Endothelial cell of umbilical vein (primary cell): ENCODE measurements at regions not wholly inside any gene's neighbourhood (a gene's known extent, or its start where the extent isn't known, plus 50 kb on each side); places are given as distances from the start of the nearest gene placed in this dataset.

Source experiments
- BruUV-seq: library from RNA; stranded (reverse); fragments of 400-500 nt; replicated peaks from 2 replicates; lab custom pipeline; 2021; lab: Mats Ljungman, UMichigan
- CTCF ChIA-PET: fragments of 300-600, 350-600 bp; sonication (Branson Sonifier 250); formaldehyde crosslinking; loops from one replicate; lab custom pipeline; 2021; ENCODE audit warnings: antibody characterized with exemption, inconsistent platforms; lab: Charles Lee
- POLR2A ChIA-PET: fragments of 300-600, 350-600 bp; sonication (Branson Sonifier 250); formaldehyde crosslinking; loops from one replicate; lab custom pipeline; 2021; ENCODE audit warnings: antibody characterized with exemption, inconsistent platforms; lab: Charles Lee
- DNase-seq: peaks from one replicate; pipeline ENCODE4 v3.0.0-alpha.2; 2011; ENCODE audit warnings: low read depth, low spot score
- FAIRE-seq: peaks from 2 replicates; lab custom pipeline; 2011; peaks lifted over from hg19 to GRCh38; lab: Jason Lieb, UNC
- H2AFZ ChIP-seq: 2 replicates; pipeline ENCODE4 v1.6.0; 2012; ENCODE audit warnings: low read depth, low read length, control low read depth, inconsistent platforms
- H3K27ac ChIP-seq: 2 replicates; pipeline ENCODE4 v1.5.1; 2011; ENCODE audit warnings: low read depth, mild to moderate bottlenecking, control low read depth, low read length, moderate library complexity; ENCODE audit not compliant: insufficient read depth
- H3K27me3 ChIP-seq, 2 experiments: 2 replicates each; pipeline versions ENCODE4 v1.6.0 to v1.6.1; 2011; ENCODE audit warnings: low read length in 2 of 2, mixed read lengths in 1 of 2; ENCODE audit not compliant: control insufficient read depth in 2 of 2, insufficient read depth in 2 of 2
- H3K36me3 ChIP-seq, 2 experiments: 2 replicates in 1 of 2; 3 replicates in 1 of 2; pipeline ENCODE4 v1.5.1; 2011; ENCODE audit warnings: low read length in 2 of 2, mild to moderate bottlenecking in 1 of 2, moderate library complexity in 1 of 2; ENCODE audit not compliant: control insufficient read depth in 2 of 2, insufficient read depth in 2 of 2; ENCODE audit errors: extremely low read depth in 1 of 2
- H3K4me1 ChIP-seq: 3 replicates; pipeline ENCODE4 v1.5.1; 2011; ENCODE audit warnings: mild to moderate bottlenecking, low read length; ENCODE audit not compliant: control insufficient read depth, insufficient read depth; ENCODE audit errors: extremely low read depth
- H3K4me2 ChIP-seq: 2 replicates; pipeline ENCODE4 v1.6.1; 2011; ENCODE audit warnings: low read length, control low read depth, mixed read lengths; ENCODE audit not compliant: insufficient read depth
- H3K4me3 ChIP-seq, 3 experiments: fragments of 200-600 bp in 1 of 3; sonication (generic), shearing (Covaris generic) in 1 of 3; replicated peaks in 1 of 3; 2 replicates each; pipeline ENCODE4 v1.5.1; 2011 to 2016; ENCODE audit warnings: control low read depth in 3 of 3, low read length in 3 of 3, mild to moderate bottlenecking in 2 of 3, inconsistent platforms in 1 of 3, low read depth in 1 of 3, moderate library complexity in 1 of 3; ENCODE audit not compliant: insufficient read depth in 1 of 3
- H3K79me2 ChIP-seq: 2 replicates; pipeline ENCODE4 v1.6.0; 2012; ENCODE audit warnings: low read length, inconsistent platforms; ENCODE audit not compliant: control insufficient read depth, insufficient read depth
- H3K9ac ChIP-seq: replicated peaks from 2 replicates; pipeline ENCODE3; 2011; ENCODE audit warnings: low read length, control low read depth; ENCODE audit not compliant: insufficient read depth; ENCODE audit errors: extremely low read depth
- H3K9me1 ChIP-seq: replicated peaks from 3 replicates; pipeline ENCODE4 v1.6.0; 2011; ENCODE audit warnings: mild to moderate bottlenecking, low read length; ENCODE audit not compliant: control insufficient read depth, insufficient read depth; ENCODE audit errors: extremely low read depth
- H3K9me3 ChIP-seq: replicated peaks from 2 replicates; pipeline ENCODE4 v1.5.1; 2012; ENCODE audit warnings: low read length, inconsistent platforms; ENCODE audit not compliant: control insufficient read depth, insufficient read depth
- H4K20me1 ChIP-seq: replicated peaks from 2 replicates; pipeline ENCODE3; 2011; ENCODE audit warnings: mild to moderate bottlenecking, low read length; ENCODE audit not compliant: control insufficient read depth, insufficient read depth; ENCODE audit errors: extremely low read depth
- EZH2 ChIP-seq: IDR thresholded peaks from 2 replicates; pipeline ENCODE4 v1.6.1; 2012; ENCODE audit warnings: borderline replicate concordance, low read depth, mild to moderate bottlenecking, moderate library complexity, low read length, inconsistent platforms; ENCODE audit not compliant: severe bottlenecking
- FOS ChIP-seq: IDR thresholded peaks from 2 replicates; pipeline ENCODE4 v1.6.1; 2011; ENCODE audit warnings: mild to moderate bottlenecking, low read length, moderate library complexity, borderline replicate concordance; ENCODE audit not compliant: insufficient read depth
- GATA2 ChIP-seq: IDR thresholded peaks from 2 replicates; pipeline ENCODE4 v1.7.0; 2011; ENCODE audit warnings: low read depth, mild to moderate bottlenecking, moderate library complexity, mixed read lengths, low read length; ENCODE audit not compliant: insufficient read length, insufficient read depth
- JUN ChIP-seq: IDR thresholded peaks from 2 replicates; pipeline ENCODE4 v1.6.1; 2011; ENCODE audit warnings: borderline replicate concordance, low read depth; ENCODE audit not compliant: insufficient read length, insufficient read depth
- MYC ChIP-seq: IDR thresholded peaks from one replicate; pipeline ENCODE4 v1.6.1; 2011; ENCODE audit warnings: mild to moderate bottlenecking, low read depth, low read length
- POLR2A ChIP-seq: IDR thresholded peaks from 2 replicates; pipeline ENCODE4 v1.6.1; 2012; ENCODE audit warnings: low read depth, mild to moderate bottlenecking, control low read depth, low read length
- POLR2AphosphoS5 ChIP-seq: IDR thresholded peaks from 2 replicates; pipeline ENCODE4 v1.6.1; 2012; ENCODE audit warnings: low read depth, mild to moderate bottlenecking, control low read depth, low read length, moderate library complexity; ENCODE audit not compliant: insufficient read depth
- dilution Hi-C: fragments of 300-500 bp; cut with MboI; formaldehyde crosslinking; loops from one replicate; pipeline ENCODE4 v1.15.0; 2019; ENCODE audit warnings: low sequenced_read_pairs; ENCODE audit not compliant: extremely low pct_ligation_motif_present
- intact Hi-C: fragments of 100-400 bp; cut with micrococcal nuclease; formaldehyde crosslinking; loops from one replicate; pipeline ENCODE4 v1.10.0; 2022
- TF ChIP-seq, protein P1 (sequence below), 2 donors: IDR thresholded peaks; 1 replicate in 1 of 2; 2 replicates in 1 of 2; pipeline ENCODE4 v1.5.1; 2011; ENCODE audit warnings: low read length in 2 of 2, mild to moderate bottlenecking in 2 of 2, moderate library complexity in 2 of 2, control low read depth in 1 of 2, inconsistent platforms in 1 of 2, low read depth in 1 of 2; ENCODE audit not compliant: insufficient read depth in 1 of 2; ENCODE audit errors: extremely low read depth in 1 of 2
- TF ChIP-seq, protein P2 (sequence below): IDR thresholded peaks from 2 replicates; pipeline ENCODE4 v1.6.1; 2011; ENCODE audit not compliant: insufficient read depth, insufficient read length

DNA sequence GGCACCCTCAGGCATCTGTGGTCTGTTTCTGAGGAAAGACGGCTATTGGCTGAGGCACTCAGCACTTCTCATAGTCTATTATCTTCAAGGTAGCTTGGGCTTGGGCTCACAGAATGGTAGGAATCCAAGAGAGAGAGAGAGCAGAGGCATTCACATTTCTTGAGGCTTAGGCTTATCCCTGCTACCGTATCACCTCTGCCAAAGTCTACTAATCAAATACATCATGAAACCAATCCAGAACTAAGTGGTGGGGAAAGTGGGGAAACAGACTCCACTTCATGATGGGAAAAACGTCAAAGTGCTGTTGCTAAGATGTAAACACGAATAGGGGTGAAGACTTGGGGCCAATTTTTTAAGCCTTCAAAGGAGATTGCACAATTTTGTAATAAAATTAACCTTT lies 271.1 kb upstream of the SEMA3D start:
- Histone ChIP-seq H4K20me1 (no peaks in the 10 kb centered on the region), H3K9me3 (no peaks in the 10 kb centered on the region), H3K9me1 (no peaks in the 10 kb centered on the region), H2AFZ (no peak overlapping the region), H3K4me3 (no peak overlapping the region), H3K27me3 (peaks cover 2 to 3% of the 10 kb centered on the region in 2 experiments), H3K4me1 (no peaks in the 10 kb centered on the region), H3K36me3 (no peaks in the 10 kb centered on the region), H3K9ac (no peak overlapping the region), H3K4me2 (no peak overlapping the region), H3K79me2 (no peaks in the 10 kb centered on the region), H3K27ac (no peak overlapping the region)
- no TSS peak for BruUV-seq
- POLR2A ChIA-PET: no interaction called here
- TF ChIP-seq GATA2: no peak
- TF ChIP-seq MYC: no peak
- TF ChIP-seq FOS: no peak
- TF ChIP-seq, protein P1, sequence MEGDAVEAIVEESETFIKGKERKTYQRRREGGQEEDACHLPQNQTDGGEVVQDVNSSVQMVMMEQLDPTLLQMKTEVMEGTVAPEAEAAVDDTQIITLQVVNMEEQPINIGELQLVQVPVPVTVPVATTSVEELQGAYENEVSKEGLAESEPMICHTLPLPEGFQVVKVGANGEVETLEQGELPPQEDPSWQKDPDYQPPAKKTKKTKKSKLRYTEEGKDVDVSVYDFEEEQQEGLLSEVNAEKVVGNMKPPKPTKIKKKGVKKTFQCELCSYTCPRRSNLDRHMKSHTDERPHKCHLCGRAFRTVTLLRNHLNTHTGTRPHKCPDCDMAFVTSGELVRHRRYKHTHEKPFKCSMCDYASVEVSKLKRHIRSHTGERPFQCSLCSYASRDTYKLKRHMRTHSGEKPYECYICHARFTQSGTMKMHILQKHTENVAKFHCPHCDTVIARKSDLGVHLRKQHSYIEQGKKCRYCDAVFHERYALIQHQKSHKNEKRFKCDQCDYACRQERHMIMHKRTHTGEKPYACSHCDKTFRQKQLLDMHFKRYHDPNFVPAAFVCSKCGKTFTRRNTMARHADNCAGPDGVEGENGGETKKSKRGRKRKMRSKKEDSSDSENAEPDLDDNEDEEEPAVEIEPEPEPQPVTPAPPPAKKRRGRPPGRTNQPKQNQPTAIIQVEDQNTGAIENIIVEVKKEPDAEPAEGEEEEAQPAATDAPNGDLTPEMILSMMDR (IDR thresholded peaks at IDR 0.05; ENCODE audit: extremely low read depth in 1 of 2, insufficient read depth in 1 of 2, low read depth in 1 of 2, low read length in 2 of 2): no peak
- no peak for TF ChIP-seq POLR2AphosphoS5
- TF ChIP-seq, protein P2, sequence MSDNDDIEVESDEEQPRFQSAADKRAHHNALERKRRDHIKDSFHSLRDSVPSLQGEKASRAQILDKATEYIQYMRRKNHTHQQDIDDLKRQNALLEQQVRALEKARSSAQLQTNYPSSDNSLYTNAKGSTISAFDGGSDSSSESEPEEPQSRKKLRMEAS: no peak
- TF ChIP-seq EZH2: no peak
- no peak for TF ChIP-seq JUN
- no peak for TF ChIP-seq POLR2A
- no peak for FAIRE-seq
- no peak for DNase-seq
- dilution Hi-C loops: no loop called here
- CTCF ChIA-PET: no interaction called here
- intact Hi-C loops: no loop called here
